Liver (tissue), 3 donors: ENCODE measurements at regions not wholly inside any gene's neighbourhood (a gene's known extent, or its start where the extent isn't known, plus 50 kb on each side); places are given as distances from the start of the nearest gene placed in this dataset.

Experiments used
- ATF3 ChIP-seq: IDR thresholded peaks from 2 replicates; pipeline ENCODE4 v1.6.1; 2016; ENCODE audit warnings: antibody characterized with exemption
- CTCF ChIP-seq: fragments of 150-350 bp; IDR thresholded peaks from 2 replicates; pipeline ENCODE4 v1.5.1; 2017; ENCODE audit warnings: improper control_type of control experiment, low read depth, low read length; ENCODE audit not compliant: missing input control
- GABPA ChIP-seq, 2 donors: IDR thresholded peaks in 1 of 2; conservative IDR thresholded peaks in 1 of 2; 2 replicates each; pipeline ENCODE4 v1.6.1; 2016; ENCODE audit warnings: antibody characterized with exemption in 2 of 2, mild to moderate bottlenecking in 1 of 2, moderate library complexity in 1 of 2
- JUND ChIP-seq, 2 donors: IDR thresholded peaks; 2 replicates each; pipeline ENCODE4 v1.6.1; 2016; ENCODE audit warnings: antibody characterized with exemption in 2 of 2
- MAX ChIP-seq: IDR thresholded peaks from 2 replicates; pipeline ENCODE4 v1.6.1; 2016; ENCODE audit warnings: antibody characterized with exemption
- NR2F2 ChIP-seq: IDR thresholded peaks from 2 replicates; pipeline ENCODE4 v1.6.1; 2016; ENCODE audit warnings: antibody characterized with exemption
- RAD21 ChIP-seq, 2 donors: IDR thresholded peaks; 2 replicates each; pipeline ENCODE4 v1.6.1; 2016; ENCODE audit warnings: antibody characterized with exemption in 2 of 2, mild to moderate bottlenecking in 2 of 2
- REST ChIP-seq: IDR thresholded peaks from 2 replicates; pipeline ENCODE4 v1.6.1; 2016; ENCODE audit warnings: antibody characterized with exemption, mild to moderate bottlenecking
- RXRA ChIP-seq, 2 donors: IDR thresholded peaks; 2 replicates each; pipeline ENCODE4 v1.6.1; 2017 to 2018; ENCODE audit warnings: antibody characterized with exemption in 2 of 2, mild to moderate bottlenecking in 1 of 2
- TAF1 ChIP-seq: conservative IDR thresholded peaks from 2 replicates; pipeline ENCODE4 v1.6.1; 2016; ENCODE audit warnings: antibody characterized with exemption, mild to moderate bottlenecking
- YY1 ChIP-seq: IDR thresholded peaks from 2 replicates; pipeline ENCODE4 v1.6.1; 2016; ENCODE audit warnings: antibody characterized with exemption, mild to moderate bottlenecking
- ZBTB33 ChIP-seq: IDR thresholded peaks from 2 replicates; pipeline ENCODE4 v1.6.1; 2016; ENCODE audit warnings: antibody characterized with exemption
- donor health status: healthy.
- donor health status: healthy.

- TF ChIP-seq CTCF (no peak), MAX (no peak), ZBTB33 (no peak), RXRA (IDR thresholded peaks at IDR 0.05) (no peak), GABPA (IDR thresholded peaks at IDR 0.05 in 1 of 2, conservative IDR thresholded peaks at IDR 0.05 in 1 of 2) (no peak), RAD21 (IDR thresholded peaks at IDR 0.05) (no peak), REST (no peak), YY1 (no peak), ATF3 (no peak), NR2F2 (no peak), JUND (IDR thresholded peaks at IDR 0.05) (no peak), TAF1 (no peak)
These were observed 92.1 kb downstream of the NPIPB11 start for GRCh38 chr16:29314292-29314934.
